ENCODE measurements at regions not wholly inside any gene's neighbourhood (a gene's known extent, or its start where the extent isn't known, plus 50 kb on each side); places are given as distances from the start of the nearest gene placed in this dataset.
A peak's percentile ranks its signal among the peaks of the same experiment; 100 is the strongest.

GRCh38 chr5:84506625-84507024 is 121.9 kb upstream of the EDIL3 start:
- no peak overlapping the region for H3K4me3 ChIP-seq (ENCODE audit: severe bottlenecking)
- H3K36me3 ChIP-seq (ENCODE audit: low read depth): no peaks in the 10 kb centered on the region
- peaks cover 17% of the 10 kb centered on the region for H3K27me3 ChIP-seq (ENCODE audit: insufficient read depth, poor library complexity, severe bottlenecking)
- DNase-seq (ENCODE audit: low spot score): no peak
- ATAC-seq (ENCODE audit: low read depth): no peak
- H3K4me1 ChIP-seq (ENCODE audit: insufficient read depth, poor library complexity, severe bottlenecking): no peaks in the 10 kb centered on the region
- no peak for TF ChIP-seq CTCF (IDR thresholded peaks at IDR 0.05; ENCODE audit: poor library complexity, severe bottlenecking)
- H3K9me3 ChIP-seq (ENCODE audit: severe bottlenecking): no peaks in the 10 kb centered on the region
- no peak overlapping the region for H3K27ac ChIP-seq (ENCODE audit: poor library complexity, severe bottlenecking)

DNA sequence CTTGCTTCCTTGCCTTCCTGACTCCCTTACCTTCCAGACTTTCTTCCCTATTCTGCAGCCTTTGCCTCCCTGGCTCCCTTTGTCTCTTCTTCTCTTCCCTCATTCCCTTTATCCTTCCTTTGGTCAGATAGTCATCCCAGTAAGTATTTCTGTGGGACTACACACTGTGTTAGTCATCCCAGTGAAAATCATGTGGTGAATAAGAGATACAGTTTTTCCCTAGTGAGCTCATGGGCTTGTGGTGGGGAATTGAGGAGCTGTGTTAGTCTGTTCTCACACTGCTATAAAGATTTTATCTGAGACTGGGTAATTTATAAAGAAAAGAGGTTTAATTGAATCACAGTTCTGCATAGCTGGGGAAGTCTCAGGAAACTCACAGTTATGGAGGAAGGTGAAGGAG is 109.8 kb upstream of the EDIL3 start:
- peaks cover 16% of the 10 kb centered on the region for H3K27me3 ChIP-seq (ENCODE audit: insufficient read depth, poor library complexity, severe bottlenecking)
- no peak overlapping the region for H3K27ac ChIP-seq (ENCODE audit: poor library complexity, severe bottlenecking)
- H3K9me3 ChIP-seq (ENCODE audit: severe bottlenecking): no peaks in the 10 kb centered on the region
- ATAC-seq (ENCODE audit: low read depth) (peak; percentile 36; the same call in 1 of the 3 replicates), DNase-seq (ENCODE audit: low spot score) (no peak)
- no peaks in the 10 kb centered on the region for H3K4me1 ChIP-seq (ENCODE audit: insufficient read depth, poor library complexity, severe bottlenecking)
- H3K4me3 ChIP-seq (ENCODE audit: severe bottlenecking): no peak overlapping the region
- TF ChIP-seq CTCF (IDR thresholded peaks at IDR 0.05; ENCODE audit: poor library complexity, severe bottlenecking): no peak
- no peaks in the 10 kb centered on the region for H3K36me3 ChIP-seq (ENCODE audit: low read depth)

DNA sequence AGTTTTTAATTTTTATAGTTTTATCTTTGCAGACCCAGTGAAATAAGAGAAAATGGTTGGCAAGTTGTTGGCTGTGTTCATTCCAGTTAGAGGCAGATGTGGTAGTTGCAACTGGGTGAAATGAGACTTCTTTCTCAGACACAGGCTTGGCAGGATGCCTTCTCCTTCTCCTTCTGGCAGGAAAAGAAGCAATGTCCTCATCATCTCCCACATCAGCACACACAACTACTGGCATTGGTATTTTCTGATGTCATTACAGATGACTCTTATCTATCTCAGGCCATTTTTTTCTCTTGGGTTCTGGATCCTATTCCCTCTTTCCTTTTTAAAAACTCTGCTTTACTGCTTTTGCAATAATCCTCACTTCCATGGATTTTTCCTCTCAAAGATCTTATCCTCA is 103.3 kb upstream of the EDIL3 start:
- no peak overlapping the region for H3K4me3 ChIP-seq (ENCODE audit: severe bottlenecking)
- H3K4me1 ChIP-seq (ENCODE audit: insufficient read depth, poor library complexity, severe bottlenecking): no peaks in the 10 kb centered on the region
- H3K9me3 ChIP-seq (ENCODE audit: severe bottlenecking): no peaks in the 10 kb centered on the region
- no peak overlapping the region for H3K27ac ChIP-seq (ENCODE audit: poor library complexity, severe bottlenecking)
- no peaks in the 10 kb centered on the region for H3K36me3 ChIP-seq (ENCODE audit: low read depth)
- no peak for TF ChIP-seq CTCF (IDR thresholded peaks at IDR 0.05; ENCODE audit: poor library complexity, severe bottlenecking)
- peaks cover 11% of the 10 kb centered on the region for H3K27me3 ChIP-seq (ENCODE audit: insufficient read depth, poor library complexity, severe bottlenecking)
- ATAC-seq (ENCODE audit: low read depth): no peak
- DNase-seq (ENCODE audit: low spot score): no peak

DNA sequence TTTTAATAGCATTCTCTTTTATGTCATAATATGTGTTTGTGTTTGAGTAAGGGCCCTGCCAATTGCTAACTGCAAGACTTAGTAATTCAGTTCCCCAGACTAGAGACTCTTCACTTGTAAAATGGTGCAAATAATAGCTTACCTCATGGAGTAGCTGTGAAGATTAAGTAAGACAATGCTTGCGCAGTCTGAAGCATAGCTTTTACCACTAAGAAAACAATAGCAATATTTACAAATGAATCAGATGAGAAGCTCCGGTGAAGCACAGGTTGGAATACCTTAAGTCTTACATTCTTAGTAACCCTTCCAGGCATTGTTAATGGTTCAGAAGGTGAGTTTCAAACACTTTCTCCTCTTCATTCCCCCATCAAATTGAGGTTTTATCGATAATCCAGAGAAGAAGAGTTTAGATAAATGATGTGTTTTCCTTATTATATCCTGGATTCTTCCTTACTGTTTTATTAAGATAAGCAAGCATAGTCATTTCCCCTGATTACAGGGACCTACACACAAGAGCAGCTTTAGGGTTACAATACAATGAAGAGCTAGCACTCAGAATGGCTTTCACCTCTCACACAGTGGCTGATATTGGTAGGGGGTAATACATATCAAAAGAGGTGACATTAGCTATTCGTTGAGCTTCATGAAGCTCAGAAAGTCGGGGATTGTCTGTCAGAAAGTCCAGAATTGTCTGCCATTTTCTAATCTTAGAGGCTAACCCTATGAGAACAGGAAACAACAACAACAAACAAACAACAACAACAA is 96.4 kb upstream of the EDIL3 start:
- no peak overlapping the region for H3K4me3 ChIP-seq (ENCODE audit: severe bottlenecking)
- TF ChIP-seq CTCF (IDR thresholded peaks at IDR 0.05; ENCODE audit: poor library complexity, severe bottlenecking): no peak
- DNase-seq (ENCODE audit: low spot score) (no peak), ATAC-seq (ENCODE audit: low read depth) (peak; percentile 65)
- no peaks in the 10 kb centered on the region for H3K9me3 ChIP-seq (ENCODE audit: severe bottlenecking)
- H3K36me3 ChIP-seq (ENCODE audit: low read depth): no peaks in the 10 kb centered on the region
- H3K27me3 ChIP-seq (ENCODE audit: insufficient read depth, poor library complexity, severe bottlenecking): peaks cover 7% of the 10 kb centered on the region
- H3K4me1 ChIP-seq (ENCODE audit: insufficient read depth, poor library complexity, severe bottlenecking): no peaks in the 10 kb centered on the region
- H3K27ac ChIP-seq (ENCODE audit: poor library complexity, severe bottlenecking): no peak overlapping the region

DNA sequence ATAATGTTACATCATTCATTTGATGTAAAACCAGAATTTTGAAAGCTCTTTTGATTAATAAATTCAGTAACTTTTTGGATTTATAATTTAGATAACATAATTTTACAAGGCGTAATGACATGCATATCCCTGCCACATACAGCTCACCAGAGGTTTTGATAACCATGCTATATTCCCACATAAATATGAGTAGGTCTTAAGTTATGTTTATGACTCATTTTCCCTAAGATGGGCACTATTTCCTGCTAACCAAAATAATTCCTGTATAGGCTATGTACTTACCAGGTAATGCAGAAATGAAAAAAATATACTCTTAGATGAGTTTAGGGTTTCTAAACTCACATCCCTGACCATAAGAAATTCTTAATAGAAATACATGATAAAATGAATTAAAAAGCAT is 93.9 kb upstream of the EDIL3 start:
- peak; percentile 60; the same call in 2 of the 3 replicates for ATAC-seq (ENCODE audit: low read depth)
- Histone ChIP-seq H3K36me3 (ENCODE audit: low read depth) (no peaks in the 10 kb centered on the region), H3K4me3 (ENCODE audit: severe bottlenecking) (no peak overlapping the region), H3K27me3 (ENCODE audit: insufficient read depth, poor library complexity, severe bottlenecking) (peaks cover 3% of the 10 kb centered on the region), H3K4me1 (ENCODE audit: insufficient read depth, poor library complexity, severe bottlenecking) (no peaks in the 10 kb centered on the region), H3K27ac (ENCODE audit: poor library complexity, severe bottlenecking) (no peak overlapping the region), H3K9me3 (ENCODE audit: severe bottlenecking) (no peaks in the 10 kb centered on the region)
- TF ChIP-seq CTCF (IDR thresholded peaks at IDR 0.05; ENCODE audit: poor library complexity, severe bottlenecking): no peak
- no peak for DNase-seq (ENCODE audit: low spot score)
